Activated CD8-positive, alpha-beta T cell treated with anti-CD3 and anti-CD28 coated beads, Interleukin-2, amount 10 ng/mL, durations not matched to agents 7 days and 5 days (primary cell): ENCODE measurements at regions not wholly inside any gene's neighbourhood (a gene's known extent, or its start where the extent isn't known, plus 50 kb on each side); places are given as distances from the start of the nearest gene placed in this dataset.
"Not testable (repeated sequence)": the region's sequence is repeated elsewhere in the genome, so short reads cannot be mapped to it uniquely, and the experiment has no call there.

Experiments used
- ATAC-seq: fragments of 150-1000 bp; cut with Tn5 transposase; one replicate; pipeline ENCODE4 v1.10.0; 2021; ENCODE audit warnings: moderate library complexity
- CTCF ChIA-PET: fragments of 350-600 bp; sonication (Branson Sonifier 250); formaldehyde crosslinking; loops from one replicate; lab custom pipeline; 2021; ENCODE audit warnings: antibody characterized with exemption; lab: Charles Lee
- POLR2A ChIA-PET: fragments of 350-600 bp; sonication (Branson Sonifier 250); formaldehyde crosslinking; loops from one replicate; lab custom pipeline; 2021; ENCODE audit warnings: antibody characterized with exemption; lab: Charles Lee
- DNase-seq: peaks from one replicate; pipeline ENCODE4 v3.0.0-alpha.2; 2020
- H3K27ac Mint-ChIP-seq: one replicate; pipeline ENCODE4 v1.8.0; 2021; ENCODE audit warnings: mild to moderate bottlenecking, mixed read lengths
- H3K27me3 Mint-ChIP-seq: one replicate; pipeline ENCODE4 v1.8.0; 2021; ENCODE audit warnings: low read depth, mixed read lengths
- H3K36me3 Mint-ChIP-seq: one replicate; pipeline ENCODE4 v1.8.0; 2021; ENCODE audit warnings: low read depth, mixed read lengths
- H3K4me1 Mint-ChIP-seq: one replicate; pipeline ENCODE4 v1.8.0; 2021; ENCODE audit warnings: low read depth, mixed read lengths
- H3K4me3 Mint-ChIP-seq: one replicate; pipeline ENCODE4 v1.8.0; 2021; ENCODE audit warnings: mild to moderate bottlenecking, mixed read lengths
- H3K9me3 Mint-ChIP-seq: one replicate; pipeline ENCODE4 v1.8.0; 2022; ENCODE audit warnings: mixed read lengths; ENCODE audit not compliant: insufficient read depth

DNA sequence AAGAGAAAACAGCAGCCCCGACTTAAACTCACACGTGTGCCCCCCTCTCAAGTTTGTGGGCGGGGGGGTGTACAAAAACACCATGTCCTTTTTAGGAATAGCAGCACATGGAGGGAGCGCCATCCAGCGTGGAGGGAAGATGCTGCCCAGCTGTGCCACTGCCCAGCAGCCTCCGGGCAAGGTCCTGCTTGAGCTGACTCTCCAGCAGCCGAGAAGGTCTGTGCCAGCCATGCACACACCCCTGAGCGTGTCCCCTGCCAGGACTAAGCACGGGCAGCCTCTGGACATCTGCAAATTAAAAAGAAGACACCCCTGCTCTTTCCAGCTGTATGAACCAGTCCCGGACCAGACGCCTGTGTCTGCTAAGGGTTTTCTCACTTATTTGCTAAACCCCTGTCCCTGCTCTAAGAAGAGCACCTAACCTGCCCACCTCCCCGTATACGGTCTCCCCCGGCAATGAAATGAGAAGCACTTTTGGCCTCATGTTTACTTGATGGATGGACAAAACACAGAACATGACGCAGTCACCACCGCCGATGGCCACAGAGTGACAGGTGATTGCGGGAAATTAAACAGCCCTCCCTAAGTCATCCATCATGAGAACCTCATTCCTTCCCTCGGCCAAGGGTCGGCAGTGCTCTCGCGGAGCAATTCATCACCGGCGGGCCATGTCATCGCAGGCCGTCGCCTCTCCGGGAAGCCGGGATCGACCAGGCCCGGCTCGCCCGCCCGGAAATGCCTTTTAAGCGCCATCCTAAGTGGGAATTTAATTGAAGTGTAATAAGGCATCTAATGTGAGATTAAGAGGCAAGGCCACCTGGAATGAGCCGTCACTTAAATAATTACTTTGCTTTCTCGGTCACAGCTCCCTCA is 96.9 kb downstream of the OLFM1 start:
- DNase-seq (no peak), ATAC-seq (no peak)
- Mint-ChIP-seq H3K27me3 (no peaks in the 10 kb centered on the region), H3K36me3 (no peaks in the 10 kb centered on the region), H3K9me3 (no peaks in the 10 kb centered on the region), H3K27ac (no peak overlapping the region), H3K4me3 (no peak overlapping the region), H3K4me1 (no peaks in the 10 kb centered on the region)
- ChIA-PET POLR2A (no interaction called here), CTCF (no interaction called here)

DNA sequence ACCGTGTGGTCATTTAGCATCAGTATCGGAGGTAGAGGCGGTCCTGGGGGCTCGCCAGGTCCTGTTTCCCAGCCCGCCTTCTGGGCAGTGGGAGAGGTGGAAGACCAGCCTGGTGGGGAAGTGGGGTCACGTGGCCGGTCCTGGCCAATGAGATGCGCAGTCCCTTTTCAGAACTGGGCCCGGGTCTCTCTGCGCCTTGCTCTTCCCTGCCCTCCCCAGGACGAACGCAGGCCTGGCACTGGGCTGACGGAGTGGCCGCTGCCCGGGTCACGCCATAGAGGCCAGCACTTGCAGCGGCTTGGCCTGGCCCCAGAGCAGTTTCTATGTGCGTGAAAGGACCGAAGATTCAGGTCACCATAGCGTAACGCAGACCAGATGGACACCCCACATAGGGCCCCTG is 97.6 kb downstream of the OLFM1 start:
- Mint-ChIP-seq H3K36me3 (no peaks in the 10 kb centered on the region), H3K27me3 (no peaks in the 10 kb centered on the region), H3K4me1 (no peaks in the 10 kb centered on the region), H3K9me3 (no peaks in the 10 kb centered on the region), H3K4me3 (no peak overlapping the region), H3K27ac (no peak overlapping the region)
- no peak for DNase-seq
- ChIA-PET CTCF (no interaction called here), POLR2A (no interaction called here)
- no peak for ATAC-seq

DNA sequence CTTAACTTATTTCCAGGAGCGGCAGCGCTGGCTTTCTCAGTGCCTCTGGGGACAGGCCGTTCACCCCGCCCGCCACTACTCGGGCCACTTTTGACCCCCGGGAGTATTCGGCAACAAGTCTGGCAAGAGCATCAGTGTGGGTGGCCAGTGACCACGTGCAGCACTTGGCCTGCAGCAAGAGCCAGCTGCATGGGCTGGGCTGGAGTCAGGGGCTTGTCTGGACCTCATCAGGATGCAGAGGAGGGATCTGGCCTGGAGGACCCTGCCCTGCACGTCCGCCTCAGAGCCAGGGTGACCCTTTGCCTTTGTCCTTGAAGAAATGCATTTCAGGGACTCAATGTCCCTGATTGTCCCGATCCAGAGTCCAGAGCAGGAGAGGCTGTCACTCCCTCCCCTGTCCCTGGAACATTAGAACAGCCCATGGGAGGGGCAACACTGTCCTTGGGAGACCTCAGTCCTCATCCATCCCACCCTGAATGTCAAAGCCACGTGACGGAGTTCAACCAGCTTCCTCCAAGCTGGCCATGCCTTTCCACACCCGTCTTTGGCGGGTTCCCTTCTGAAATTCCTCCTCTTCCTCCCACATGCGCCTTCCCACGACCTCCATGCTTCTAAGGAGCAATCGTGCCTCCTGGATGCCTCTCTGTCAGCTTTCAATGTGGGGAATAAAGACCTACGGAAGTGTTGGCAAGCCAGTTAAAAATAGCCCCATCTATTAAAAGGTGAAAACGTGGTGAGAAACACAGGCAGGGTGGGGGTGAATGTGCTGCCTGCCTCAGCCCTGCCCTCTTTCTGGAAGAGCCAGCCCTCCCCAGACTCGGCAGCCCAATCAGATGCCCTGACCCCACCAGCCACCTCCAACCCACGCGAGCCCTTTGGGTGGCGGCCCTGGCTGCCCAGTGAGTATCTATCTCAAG is 99.0 kb downstream of the OLFM1 start:
- Mint-ChIP-seq H3K27me3 (no peaks in the 10 kb centered on the region), H3K4me1 (no peaks in the 10 kb centered on the region), H3K9me3 (no peaks in the 10 kb centered on the region), H3K36me3 (no peaks in the 10 kb centered on the region), H3K4me3 (no peak overlapping the region), H3K27ac (no peak overlapping the region)
- CTCF ChIA-PET: no interaction called here
- DNase-seq (no peak), ATAC-seq (no peak)
- POLR2A ChIA-PET: no interaction called here

DNA sequence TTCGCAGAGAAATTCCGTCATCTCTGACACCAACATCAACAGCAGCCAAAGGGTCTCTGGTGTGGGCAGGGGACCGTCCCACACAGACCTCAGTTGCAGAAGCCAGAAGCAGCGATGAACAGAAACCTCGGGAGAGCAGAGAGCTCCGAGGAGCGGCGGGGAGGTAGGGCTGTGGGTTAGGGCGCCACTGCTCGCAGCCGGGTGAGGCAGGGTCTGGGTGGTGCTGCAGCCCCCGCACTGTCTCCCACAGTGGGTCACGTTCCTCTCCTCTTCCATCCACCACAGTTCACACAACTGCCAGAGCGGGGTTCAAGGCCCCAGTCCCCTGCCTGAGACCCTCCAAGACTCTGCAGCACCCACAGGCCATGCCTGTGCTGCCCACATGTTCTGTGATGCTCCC is 99.9 kb downstream of the OLFM1 start:
- no peak overlapping the region for H3K27ac Mint-ChIP-seq
- H3K9me3 Mint-ChIP-seq: no peaks in the 10 kb centered on the region
- DNase-seq (no peak), ATAC-seq (no peak)
- H3K4me1 Mint-ChIP-seq: no peaks in the 10 kb centered on the region
- POLR2A ChIA-PET: no interaction called here
- CTCF ChIA-PET: no interaction called here
- H3K4me3 Mint-ChIP-seq: no peak overlapping the region
- no peaks in the 10 kb centered on the region for H3K27me3 Mint-ChIP-seq
- no peaks in the 10 kb centered on the region for H3K36me3 Mint-ChIP-seq

DNA sequence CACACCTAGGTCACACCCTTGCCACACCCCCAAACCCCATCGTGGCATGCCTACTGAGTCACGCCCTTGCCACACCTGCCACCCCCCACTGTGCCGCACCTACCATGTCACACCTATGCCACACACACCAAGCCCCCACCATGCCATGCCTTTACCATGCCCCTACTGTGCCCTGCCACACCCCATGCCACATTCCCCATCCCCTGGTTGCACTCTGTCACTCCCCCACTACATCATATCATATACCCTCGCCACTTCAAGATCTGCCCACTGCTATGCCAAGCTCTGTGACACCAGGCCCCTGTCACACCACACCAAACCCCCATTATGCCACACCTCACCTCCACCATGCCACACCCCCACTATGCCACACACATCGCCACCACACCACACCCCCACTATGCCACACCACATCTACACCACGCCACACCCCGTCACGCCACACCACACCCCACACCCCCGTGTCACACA is 101.2 kb downstream of the OLFM1 start:
- Mint-ChIP-seq H3K36me3 (no peaks in the 10 kb centered on the region), H3K4me3 (no peak overlapping the region), H3K27ac (no peak overlapping the region), H3K27me3 (no peaks in the 10 kb centered on the region), H3K9me3 (no peaks in the 10 kb centered on the region), H3K4me1 (no peaks in the 10 kb centered on the region)
- DNase-seq (no peak), ATAC-seq (no peak)
- ChIA-PET POLR2A (no interaction called here), CTCF (no interaction called here)

DNA sequence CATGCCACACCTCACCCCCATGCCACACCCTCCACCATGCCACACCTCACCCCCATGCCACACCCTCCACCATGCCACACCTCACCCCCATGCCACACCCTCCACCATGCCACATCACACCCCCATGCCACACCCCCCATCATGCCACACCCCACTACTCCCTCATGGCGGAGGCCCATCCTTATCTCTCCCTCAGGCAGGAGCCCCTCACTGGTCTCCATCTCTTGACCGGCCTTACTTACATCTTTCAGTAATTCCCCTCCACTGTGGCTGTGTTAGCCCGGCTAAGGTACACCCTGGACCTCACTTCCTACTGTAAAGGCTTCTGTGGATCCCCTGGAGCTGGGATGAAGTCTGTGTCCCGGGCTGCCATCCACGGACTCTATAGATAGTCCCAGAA is 102.0 kb downstream of the OLFM1 start:
- Mint-ChIP-seq H3K36me3 (no peaks in the 10 kb centered on the region), H3K4me1 (no peaks in the 10 kb centered on the region), H3K4me3 (no peak overlapping the region), H3K27ac (no peak overlapping the region), H3K9me3 (no peaks in the 10 kb centered on the region), H3K27me3 (no peaks in the 10 kb centered on the region)
- ATAC-seq (no peak), DNase-seq (no peak)
- POLR2A ChIA-PET: no interaction called here
- CTCF ChIA-PET: no interaction called here

DNA sequence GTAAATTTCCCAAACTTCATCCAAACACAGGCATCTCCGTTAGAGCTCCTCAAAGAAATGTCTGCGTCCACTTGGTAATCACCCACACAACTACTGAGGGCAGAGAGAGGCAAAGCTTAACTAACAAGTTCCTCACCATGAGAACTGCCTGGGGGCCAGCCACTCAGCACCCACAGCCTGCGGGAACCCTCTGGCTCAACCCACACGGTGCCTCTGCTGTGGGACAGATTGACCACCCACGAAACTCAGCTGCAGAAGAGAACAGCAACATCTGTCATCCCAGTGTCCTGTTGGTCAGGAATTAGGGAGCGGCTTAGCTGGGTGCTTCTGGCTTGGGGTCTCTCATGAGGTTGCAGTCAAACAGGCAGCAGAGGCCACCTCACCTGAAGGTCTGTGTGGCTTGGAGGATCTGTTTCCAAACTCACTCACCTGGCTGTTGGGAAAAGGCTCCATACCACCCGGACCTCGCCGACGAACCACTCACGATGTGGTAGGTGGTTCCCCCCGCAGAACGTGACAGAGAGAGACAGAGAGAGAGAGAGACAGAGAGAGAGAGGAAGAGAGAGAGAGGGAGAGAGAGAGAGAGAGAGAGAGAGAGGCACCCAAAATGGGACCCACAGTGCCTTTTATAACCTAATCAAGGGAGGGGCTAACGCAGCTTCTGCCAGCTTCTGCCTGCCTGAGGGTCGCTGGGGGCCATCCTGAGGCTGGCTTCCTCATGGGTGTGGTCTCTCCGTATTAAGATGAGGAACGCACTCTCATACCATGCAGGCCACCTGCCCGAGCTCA is 103.5 kb downstream of the OLFM1 start:
- no peak for DNase-seq
- no peak overlapping the region for H3K27ac Mint-ChIP-seq
- no peaks in the 10 kb centered on the region for H3K9me3 Mint-ChIP-seq
- H3K4me1 Mint-ChIP-seq: no peaks in the 10 kb centered on the region
- no peak overlapping the region for H3K4me3 Mint-ChIP-seq
- POLR2A ChIA-PET: no interaction called here
- no peaks in the 10 kb centered on the region for H3K27me3 Mint-ChIP-seq
- no peaks in the 10 kb centered on the region for H3K36me3 Mint-ChIP-seq
- ATAC-seq: no peak
- CTCF ChIA-PET: no interaction called here

DNA sequence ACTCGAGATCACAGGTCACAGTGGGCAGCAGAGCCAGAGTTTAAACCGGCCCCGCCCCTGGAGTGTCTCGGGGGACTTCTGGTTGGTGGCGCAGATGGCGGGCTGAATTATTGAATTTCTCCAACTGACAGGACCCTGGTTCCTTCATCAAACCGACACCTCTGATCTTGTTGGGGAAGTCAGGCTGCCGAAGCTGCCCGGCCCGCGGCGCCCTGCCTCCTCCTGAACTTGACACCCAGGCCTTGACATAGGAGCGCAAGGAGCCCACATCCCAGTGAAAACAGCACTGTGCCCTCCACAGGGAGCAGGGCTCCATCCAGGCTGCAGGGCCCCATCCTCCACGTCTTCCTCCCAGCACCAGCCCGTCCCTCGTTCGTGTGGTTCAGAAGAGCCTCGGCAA is 105.2 kb downstream of the OLFM1 start:
- no peak overlapping the region for H3K4me3 Mint-ChIP-seq
- no peaks in the 10 kb centered on the region for H3K36me3 Mint-ChIP-seq
- ChIA-PET POLR2A (no interaction called here), CTCF (no interaction called here)
- no peaks in the 10 kb centered on the region for H3K4me1 Mint-ChIP-seq
- ATAC-seq (no peak), DNase-seq (no peak)
- no peak overlapping the region for H3K27ac Mint-ChIP-seq
- H3K9me3 Mint-ChIP-seq: no peaks in the 10 kb centered on the region
- no peaks in the 10 kb centered on the region for H3K27me3 Mint-ChIP-seq

DNA sequence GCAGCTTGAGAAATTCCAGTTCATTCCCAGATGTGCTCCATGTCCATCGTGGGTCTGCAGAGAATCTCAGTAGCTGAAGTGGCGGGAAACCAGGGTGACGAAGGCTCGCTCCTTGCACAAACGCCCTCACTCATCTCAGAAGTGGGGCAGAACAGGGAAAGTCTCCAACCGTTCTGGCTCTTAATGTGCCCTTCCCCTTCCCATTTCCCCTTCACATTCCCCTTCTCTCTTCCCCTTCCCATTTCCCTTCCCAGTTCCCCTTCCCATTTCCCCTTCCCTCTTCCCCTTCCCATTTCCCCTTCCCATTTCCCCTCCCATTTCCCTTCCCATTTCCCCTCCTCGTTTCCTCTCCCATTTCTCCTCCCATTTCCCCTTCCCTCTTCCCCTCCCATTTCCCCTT is 108.5 kb downstream of the OLFM1 start:
- peak; percentile 26 for DNase-seq
- H3K4me1 Mint-ChIP-seq, H3K4me3 Mint-ChIP-seq, H3K36me3 Mint-ChIP-seq, CTCF ChIA-PET, POLR2A ChIA-PET, H3K9me3 Mint-ChIP-seq, H3K27ac Mint-ChIP-seq, H3K27me3 Mint-ChIP-seq, ATAC-seq: not testable (repeated sequence)

DNA sequence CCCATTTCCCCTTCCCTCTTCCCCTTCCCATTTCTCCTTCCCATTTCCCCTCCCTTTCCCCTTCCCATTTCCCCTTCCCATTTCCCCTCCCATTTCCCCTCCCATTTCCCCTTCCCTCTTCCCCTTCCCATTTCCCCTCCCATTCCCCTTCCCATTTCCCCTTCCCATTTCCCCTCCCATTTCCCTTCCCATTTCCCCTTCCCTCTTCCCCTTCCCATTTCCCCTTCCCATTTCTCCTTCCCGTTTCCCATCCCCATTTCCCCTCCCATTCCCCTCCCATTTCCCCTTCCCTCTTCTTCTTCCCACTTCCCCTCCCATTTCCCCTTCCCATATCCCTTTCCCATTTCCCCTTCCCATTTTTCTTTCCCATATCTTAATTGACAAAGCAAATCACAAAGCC is 109.0 kb downstream of the OLFM1 start:
- ATAC-seq (no peak), DNase-seq (no peak)
- Mint-ChIP-seq H3K27me3 (peaks cover 2% of the 10 kb centered on the region), H3K9me3 (no peaks in the 10 kb centered on the region), H3K36me3 (no peaks in the 10 kb centered on the region), H3K27ac (no peak overlapping the region), H3K4me3 (no peak overlapping the region), H3K4me1 (no peaks in the 10 kb centered on the region)
- POLR2A ChIA-PET: no interaction called here
- CTCF ChIA-PET: no interaction called here

DNA sequence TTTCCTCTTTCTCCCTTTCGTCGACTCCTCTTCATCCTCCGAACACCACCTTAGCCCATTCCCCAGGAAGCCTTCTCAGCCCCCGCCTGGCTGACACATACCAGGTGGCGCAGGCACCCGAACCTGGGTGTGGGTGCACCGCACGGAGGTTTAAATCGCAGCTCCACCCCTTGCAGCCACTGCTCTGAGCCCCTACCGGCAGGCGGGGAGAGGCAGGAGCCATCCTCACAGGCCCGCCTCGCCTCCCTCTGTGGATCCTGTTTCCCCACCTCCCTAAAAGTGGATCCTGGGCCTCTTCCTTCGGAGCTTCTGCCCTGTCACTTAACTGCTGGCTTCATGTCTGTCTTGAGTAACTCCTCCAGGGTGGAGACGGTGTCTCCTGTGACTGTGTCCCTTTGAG is 110.7 kb downstream of the OLFM1 start:
- Mint-ChIP-seq H3K27me3 (peaks cover 2% of the 10 kb centered on the region), H3K4me1 (no peaks in the 10 kb centered on the region), H3K36me3 (no peaks in the 10 kb centered on the region), H3K4me3 (no peak overlapping the region), H3K9me3 (no peaks in the 10 kb centered on the region), H3K27ac (no peak overlapping the region)
- DNase-seq: no peak
- no peak for ATAC-seq
- ChIA-PET CTCF (no interaction called here), POLR2A (interaction anchor here (0.6 kb wide), 1 partner anchor 1191 kb away, joined by 3 read pairs; no protein-coding TSS in a partner anchor)
